ENCODE measurements at regions not wholly inside any gene's neighbourhood (a gene's known extent, or its start where the extent isn't known, plus 50 kb on each side); places are given as distances from the start of the nearest gene placed in this dataset.

DNA sequence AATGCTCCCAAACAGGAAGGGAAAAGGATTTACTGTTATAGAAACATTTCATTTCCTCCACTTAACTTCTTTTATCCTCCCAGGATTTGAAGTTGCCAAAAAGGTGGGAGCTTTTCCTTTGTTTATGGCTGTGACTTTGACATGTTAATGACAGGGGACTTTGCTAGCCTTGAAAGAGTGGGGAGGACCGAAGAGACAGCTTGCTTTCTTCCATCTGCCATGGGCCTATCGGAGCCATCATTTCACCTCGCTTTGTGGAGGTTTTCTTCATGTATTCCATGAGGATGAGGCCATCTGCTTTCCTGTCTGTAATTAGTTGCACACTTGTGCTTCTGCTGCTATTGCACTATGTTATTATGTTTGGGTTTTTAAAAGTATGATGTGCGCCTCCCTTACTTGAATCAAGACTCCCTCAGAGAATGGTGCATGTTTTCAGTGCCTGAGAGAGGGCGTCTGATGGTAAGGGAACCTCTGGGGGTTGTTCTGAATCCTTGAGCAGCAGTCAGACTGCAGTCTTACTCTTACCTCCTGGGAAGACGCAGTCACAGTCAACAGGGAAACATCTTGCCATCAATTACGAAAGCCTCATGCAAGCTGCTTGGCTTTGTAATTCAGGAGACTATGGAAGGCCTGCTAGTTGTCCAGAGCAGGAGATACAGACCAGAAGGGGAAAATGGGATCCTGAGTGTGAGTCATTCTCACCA, 173.3 kb upstream of the MGAT5 start:
- no peak for TF ChIP-seq CTCF (IDR thresholded peaks at IDR 0.05)
- TF ChIP-seq POLR2A (IDR thresholded peaks at IDR 0.05), result no peak
